Mesothelial cell of epicardium (in vitro differentiated cells): ENCODE measurements at regions not wholly inside any gene's neighbourhood (a gene's known extent, or its start where the extent isn't known, plus 50 kb on each side); places are given as distances from the start of the nearest gene placed in this dataset.

Experiments
- DNase-seq, 2 experiments: peaks; one replicate each; pipeline ENCODE4 v3.0.0; 2021; ENCODE audit warnings: low spot score in 2 of 2; ENCODE audit not compliant: unreplicated experiment in 2 of 2
- H3K27ac Mint-ChIP-seq: 2 replicates; pipeline ENCODE4 v1.8.0; 2021; ENCODE audit warnings: mixed read lengths
- H3K27me3 Mint-ChIP-seq: 2 replicates; pipeline ENCODE4 v1.8.0; 2021; ENCODE audit warnings: low read depth, mixed read lengths
- H3K36me3 Mint-ChIP-seq: 2 replicates; pipeline ENCODE4 v1.8.0; 2021; ENCODE audit warnings: mixed read lengths
- H3K4me1 Mint-ChIP-seq: 2 replicates; pipeline ENCODE4 v1.8.0; 2021; ENCODE audit warnings: mixed read lengths
- H3K4me3 Mint-ChIP-seq: 2 replicates; pipeline ENCODE4 v1.8.0; 2021; ENCODE audit warnings: mild to moderate bottlenecking, moderate library complexity, mixed read lengths
- H3K9me3 Mint-ChIP-seq: 2 replicates; pipeline ENCODE4 v1.8.0; 2021; ENCODE audit warnings: mixed read lengths
- TF ChIP-seq, protein P1 (sequence below): fragments of 200-600 bp; sonication (generic); IDR thresholded peaks from one replicate; pipeline ENCODE4 v1.5.0; 2021; ENCODE audit warnings: antibody characterized with exemption; ENCODE audit not compliant: unreplicated experiment

DNA sequence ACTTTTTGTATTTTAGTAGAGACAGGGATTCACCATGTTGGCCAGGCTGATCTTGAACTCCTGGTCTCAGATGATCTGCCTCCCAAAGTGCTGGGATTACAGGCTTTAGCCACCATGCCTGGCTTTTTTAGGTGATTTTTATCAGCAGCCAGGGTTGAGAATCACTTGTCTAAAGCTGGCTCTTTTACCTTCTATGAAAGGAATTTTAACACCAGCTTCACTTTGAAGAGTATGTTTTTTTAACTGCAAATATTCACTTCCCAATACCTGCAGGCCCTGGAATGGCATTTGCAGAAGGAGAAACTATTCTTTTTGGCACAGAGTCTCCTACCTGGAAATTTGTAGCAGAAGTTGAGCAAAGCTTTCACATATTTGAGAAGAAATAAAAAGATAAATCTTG lies 63.6 kb upstream of the NAA20 start:
- Mint-ChIP-seq H3K36me3 (peaks cover 19% of the 10 kb centered on the region), H3K4me1 (peaks cover 2% of the 10 kb centered on the region), H3K4me3 (no peak overlapping the region), H3K27ac (peak overlapping the region; percentile 79), H3K27me3 (no peaks in the 10 kb centered on the region), H3K9me3 (peaks cover 3% of the 10 kb centered on the region)
- no peak for DNase-seq
- TF ChIP-seq, protein P1, sequence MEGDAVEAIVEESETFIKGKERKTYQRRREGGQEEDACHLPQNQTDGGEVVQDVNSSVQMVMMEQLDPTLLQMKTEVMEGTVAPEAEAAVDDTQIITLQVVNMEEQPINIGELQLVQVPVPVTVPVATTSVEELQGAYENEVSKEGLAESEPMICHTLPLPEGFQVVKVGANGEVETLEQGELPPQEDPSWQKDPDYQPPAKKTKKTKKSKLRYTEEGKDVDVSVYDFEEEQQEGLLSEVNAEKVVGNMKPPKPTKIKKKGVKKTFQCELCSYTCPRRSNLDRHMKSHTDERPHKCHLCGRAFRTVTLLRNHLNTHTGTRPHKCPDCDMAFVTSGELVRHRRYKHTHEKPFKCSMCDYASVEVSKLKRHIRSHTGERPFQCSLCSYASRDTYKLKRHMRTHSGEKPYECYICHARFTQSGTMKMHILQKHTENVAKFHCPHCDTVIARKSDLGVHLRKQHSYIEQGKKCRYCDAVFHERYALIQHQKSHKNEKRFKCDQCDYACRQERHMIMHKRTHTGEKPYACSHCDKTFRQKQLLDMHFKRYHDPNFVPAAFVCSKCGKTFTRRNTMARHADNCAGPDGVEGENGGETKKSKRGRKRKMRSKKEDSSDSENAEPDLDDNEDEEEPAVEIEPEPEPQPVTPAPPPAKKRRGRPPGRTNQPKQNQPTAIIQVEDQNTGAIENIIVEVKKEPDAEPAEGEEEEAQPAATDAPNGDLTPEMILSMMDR = no peak

GRCh38 chr20:19956976-19957375 lies 60.2 kb upstream of the NAA20 start:
- Mint-ChIP-seq H3K27ac (no peak overlapping the region), H3K4me3 (no peak overlapping the region), H3K9me3 (peaks cover 3% of the 10 kb centered on the region), H3K36me3 (peaks cover 32% of the 10 kb centered on the region), H3K4me1 (peaks cover 7% of the 10 kb centered on the region), H3K27me3 (no peaks in the 10 kb centered on the region)
- TF ChIP-seq, protein P1 = no peak
- no peak for DNase-seq

- TF ChIP-seq, protein P1 = no peak
- H3K4me3 Mint-ChIP-seq = no peak overlapping the region
- DNase-seq = no peak
- H3K27ac Mint-ChIP-seq = peak overlapping the region; percentile 43
- peaks cover 39% of the 10 kb centered on the region for H3K36me3 Mint-ChIP-seq
- peaks cover 3% of the 10 kb centered on the region for H3K9me3 Mint-ChIP-seq
- H3K27me3 Mint-ChIP-seq = no peaks in the 10 kb centered on the region
- H3K4me1 Mint-ChIP-seq = peaks cover 7% of the 10 kb centered on the region
These were observed 58.9 kb upstream of the NAA20 start for GRCh38 chr20:19958219-19958618.

DNA sequence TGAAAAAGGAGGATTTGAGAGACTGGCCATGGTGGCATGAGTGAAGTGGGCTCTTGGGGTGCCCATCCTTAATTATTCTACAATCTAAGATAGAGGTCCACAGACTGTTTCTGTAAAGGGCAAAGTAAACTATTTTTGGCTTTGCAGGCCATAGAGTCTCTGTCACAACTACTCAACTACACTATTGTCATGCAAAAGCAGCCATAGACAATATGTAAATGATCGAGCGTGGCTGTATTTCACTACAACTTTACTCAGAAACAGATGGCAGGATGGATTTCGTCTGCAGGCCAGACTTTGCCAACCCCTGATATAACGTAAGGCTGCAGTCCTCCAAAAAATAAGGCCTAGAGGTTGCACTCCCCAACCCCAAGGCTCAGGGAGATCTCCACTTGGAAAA lies 58.2 kb upstream of the NAA20 start:
- H3K27me3 Mint-ChIP-seq = no peaks in the 10 kb centered on the region
- TF ChIP-seq, protein P1 = no peak
- no peak overlapping the region for H3K27ac Mint-ChIP-seq
- H3K4me1 Mint-ChIP-seq = peaks cover 7% of the 10 kb centered on the region
- H3K9me3 Mint-ChIP-seq = peaks cover 3% of the 10 kb centered on the region
- H3K36me3 Mint-ChIP-seq = peaks cover 39% of the 10 kb centered on the region
- DNase-seq = no peak
- H3K4me3 Mint-ChIP-seq = no peak overlapping the region

GRCh38 chr20:19960745-19961144 lies 56.4 kb upstream of the NAA20 start:
- TF ChIP-seq, protein P1 = no peak
- Mint-ChIP-seq H3K36me3 (peaks cover 45% of the 10 kb centered on the region), H3K4me3 (no peak overlapping the region), H3K27ac (no peak overlapping the region), H3K4me1 (peaks cover 11% of the 10 kb centered on the region), H3K9me3 (no peaks in the 10 kb centered on the region), H3K27me3 (no peaks in the 10 kb centered on the region)
- no peak for DNase-seq

- H3K27me3 Mint-ChIP-seq = no peaks in the 10 kb centered on the region
- H3K27ac Mint-ChIP-seq = peak overlapping the region; percentile 16
- peaks cover 46% of the 10 kb centered on the region for H3K36me3 Mint-ChIP-seq
- no peaks in the 10 kb centered on the region for H3K9me3 Mint-ChIP-seq
- peaks cover 11% of the 10 kb centered on the region for H3K4me1 Mint-ChIP-seq
- TF ChIP-seq, protein P1 = no peak
- DNase-seq = no peak
- H3K4me3 Mint-ChIP-seq = no peak overlapping the region
These were observed 55.9 kb upstream of the NAA20 start for GRCh38 chr20:19961293-19961692.
